ENCODE measurements at regions not wholly inside any gene's neighbourhood (a gene's known extent, or its start where the extent isn't known, plus 50 kb on each side); places are given as distances from the start of the nearest gene placed in this dataset.

GRCh38 chr5:90162324-90162723 lies 247.2 kb downstream of the CETN3 start:
- TF ChIP-seq POLR2AphosphoS5 (IDR thresholded peaks at IDR 0.05; ENCODE audit: insufficient read depth in 1 of 2, low read depth in 1 of 2) (no peak), CTCF (IDR thresholded peaks at IDR 0.05) (no peak), POLR2A (IDR thresholded peaks at IDR 0.05) (no peak)
